B cell (primary cell): ENCODE measurements at regions not wholly inside any gene's neighbourhood (a gene's known extent, or its start where the extent isn't known, plus 50 kb on each side); places are given as distances from the start of the nearest gene placed in this dataset.

Experiments
- EZH2 ChIP-seq: IDR thresholded peaks from 2 replicates; pipeline ENCODE4 v1.6.1; 2012; ENCODE audit warnings: borderline replicate concordance, low read depth, mild to moderate bottlenecking, moderate library complexity, low read length; ENCODE audit not compliant: insufficient read depth, poor library complexity, severe bottlenecking
- TF ChIP-seq, protein P1 (sequence below): fragments of 200-600 bp; IDR thresholded peaks from one replicate; pipeline ENCODE4 v1.8.0; 2022; ENCODE audit warnings: antibody characterized with exemption, mild to moderate bottlenecking

DNA sequence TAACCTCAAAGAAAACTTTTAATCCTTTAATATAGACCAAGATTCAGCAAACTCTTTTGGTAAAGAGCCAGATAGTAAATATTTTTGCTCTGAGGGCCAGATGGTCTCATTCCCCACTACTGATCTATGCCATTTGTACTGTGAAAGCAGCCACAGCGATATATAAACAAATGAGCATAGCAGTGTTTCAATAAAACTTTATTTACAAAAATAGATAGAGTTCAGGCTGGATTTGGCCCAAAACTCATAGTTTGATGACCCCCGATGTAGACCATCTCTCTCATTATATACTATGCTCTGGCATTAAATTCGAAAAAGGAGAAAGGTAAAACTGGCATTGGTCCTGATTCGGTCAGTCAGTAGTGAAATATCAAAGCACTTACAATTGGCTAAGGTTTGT lies 195.8 kb upstream of the NRIP1 start:
- TF ChIP-seq, protein P1, sequence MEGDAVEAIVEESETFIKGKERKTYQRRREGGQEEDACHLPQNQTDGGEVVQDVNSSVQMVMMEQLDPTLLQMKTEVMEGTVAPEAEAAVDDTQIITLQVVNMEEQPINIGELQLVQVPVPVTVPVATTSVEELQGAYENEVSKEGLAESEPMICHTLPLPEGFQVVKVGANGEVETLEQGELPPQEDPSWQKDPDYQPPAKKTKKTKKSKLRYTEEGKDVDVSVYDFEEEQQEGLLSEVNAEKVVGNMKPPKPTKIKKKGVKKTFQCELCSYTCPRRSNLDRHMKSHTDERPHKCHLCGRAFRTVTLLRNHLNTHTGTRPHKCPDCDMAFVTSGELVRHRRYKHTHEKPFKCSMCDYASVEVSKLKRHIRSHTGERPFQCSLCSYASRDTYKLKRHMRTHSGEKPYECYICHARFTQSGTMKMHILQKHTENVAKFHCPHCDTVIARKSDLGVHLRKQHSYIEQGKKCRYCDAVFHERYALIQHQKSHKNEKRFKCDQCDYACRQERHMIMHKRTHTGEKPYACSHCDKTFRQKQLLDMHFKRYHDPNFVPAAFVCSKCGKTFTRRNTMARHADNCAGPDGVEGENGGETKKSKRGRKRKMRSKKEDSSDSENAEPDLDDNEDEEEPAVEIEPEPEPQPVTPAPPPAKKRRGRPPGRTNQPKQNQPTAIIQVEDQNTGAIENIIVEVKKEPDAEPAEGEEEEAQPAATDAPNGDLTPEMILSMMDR, result no peak
- TF ChIP-seq EZH2, result no peak
